SK-N-SH (cell line): ENCODE measurements at regions not wholly inside any gene's neighbourhood (a gene's known extent, or its start where the extent isn't known, plus 50 kb on each side); places are given as distances from the start of the nearest gene placed in this dataset.

Source experiments
- TF ChIP-seq, protein P1 (sequence below): fragments of 200-600 bp; sonication (generic); IDR thresholded peaks from 2 replicates; pipeline ENCODE4 v1.6.1; 2017; ENCODE audit warnings: antibody characterized with exemption, mild to moderate bottlenecking, moderate library complexity
- TF ChIP-seq, protein P2 (sequence below): IDR thresholded peaks from 2 replicates; pipeline ENCODE4 v1.6.1; 2012; ENCODE audit warnings: mild to moderate bottlenecking, low read depth, low read length, moderate library complexity

- TF ChIP-seq, protein P1, sequence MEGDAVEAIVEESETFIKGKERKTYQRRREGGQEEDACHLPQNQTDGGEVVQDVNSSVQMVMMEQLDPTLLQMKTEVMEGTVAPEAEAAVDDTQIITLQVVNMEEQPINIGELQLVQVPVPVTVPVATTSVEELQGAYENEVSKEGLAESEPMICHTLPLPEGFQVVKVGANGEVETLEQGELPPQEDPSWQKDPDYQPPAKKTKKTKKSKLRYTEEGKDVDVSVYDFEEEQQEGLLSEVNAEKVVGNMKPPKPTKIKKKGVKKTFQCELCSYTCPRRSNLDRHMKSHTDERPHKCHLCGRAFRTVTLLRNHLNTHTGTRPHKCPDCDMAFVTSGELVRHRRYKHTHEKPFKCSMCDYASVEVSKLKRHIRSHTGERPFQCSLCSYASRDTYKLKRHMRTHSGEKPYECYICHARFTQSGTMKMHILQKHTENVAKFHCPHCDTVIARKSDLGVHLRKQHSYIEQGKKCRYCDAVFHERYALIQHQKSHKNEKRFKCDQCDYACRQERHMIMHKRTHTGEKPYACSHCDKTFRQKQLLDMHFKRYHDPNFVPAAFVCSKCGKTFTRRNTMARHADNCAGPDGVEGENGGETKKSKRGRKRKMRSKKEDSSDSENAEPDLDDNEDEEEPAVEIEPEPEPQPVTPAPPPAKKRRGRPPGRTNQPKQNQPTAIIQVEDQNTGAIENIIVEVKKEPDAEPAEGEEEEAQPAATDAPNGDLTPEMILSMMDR = no peak
- TF ChIP-seq, protein P2, sequence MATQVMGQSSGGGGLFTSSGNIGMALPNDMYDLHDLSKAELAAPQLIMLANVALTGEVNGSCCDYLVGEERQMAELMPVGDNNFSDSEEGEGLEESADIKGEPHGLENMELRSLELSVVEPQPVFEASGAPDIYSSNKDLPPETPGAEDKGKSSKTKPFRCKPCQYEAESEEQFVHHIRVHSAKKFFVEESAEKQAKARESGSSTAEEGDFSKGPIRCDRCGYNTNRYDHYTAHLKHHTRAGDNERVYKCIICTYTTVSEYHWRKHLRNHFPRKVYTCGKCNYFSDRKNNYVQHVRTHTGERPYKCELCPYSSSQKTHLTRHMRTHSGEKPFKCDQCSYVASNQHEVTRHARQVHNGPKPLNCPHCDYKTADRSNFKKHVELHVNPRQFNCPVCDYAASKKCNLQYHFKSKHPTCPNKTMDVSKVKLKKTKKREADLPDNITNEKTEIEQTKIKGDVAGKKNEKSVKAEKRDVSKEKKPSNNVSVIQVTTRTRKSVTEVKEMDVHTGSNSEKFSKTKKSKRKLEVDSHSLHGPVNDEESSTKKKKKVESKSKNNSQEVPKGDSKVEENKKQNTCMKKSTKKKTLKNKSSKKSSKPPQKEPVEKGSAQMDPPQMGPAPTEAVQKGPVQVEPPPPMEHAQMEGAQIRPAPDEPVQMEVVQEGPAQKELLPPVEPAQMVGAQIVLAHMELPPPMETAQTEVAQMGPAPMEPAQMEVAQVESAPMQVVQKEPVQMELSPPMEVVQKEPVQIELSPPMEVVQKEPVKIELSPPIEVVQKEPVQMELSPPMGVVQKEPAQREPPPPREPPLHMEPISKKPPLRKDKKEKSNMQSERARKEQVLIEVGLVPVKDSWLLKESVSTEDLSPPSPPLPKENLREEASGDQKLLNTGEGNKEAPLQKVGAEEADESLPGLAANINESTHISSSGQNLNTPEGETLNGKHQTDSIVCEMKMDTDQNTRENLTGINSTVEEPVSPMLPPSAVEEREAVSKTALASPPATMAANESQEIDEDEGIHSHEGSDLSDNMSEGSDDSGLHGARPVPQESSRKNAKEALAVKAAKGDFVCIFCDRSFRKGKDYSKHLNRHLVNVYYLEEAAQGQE = no peak
Observed at GRCh38 chr9:28272127-28272526, 698.8 kb upstream of the C9orf72 start.
